GM19043 (cell line): ENCODE measurements at regions not wholly inside any gene's neighbourhood (a gene's known extent, or its start where the extent isn't known, plus 50 kb on each side); places are given as distances from the start of the nearest gene placed in this dataset.
"Not testable (repeated sequence)": the region's sequence is repeated elsewhere in the genome, so short reads cannot be mapped to it uniquely, and the experiment has no call there.

ENCODE experiments used
- ATAC-seq: cut with Tn5 transposase; IDR thresholded peaks from one replicate; pipeline ENCODE4 v1.9.1; 2021; ENCODE audit warnings: low read depth; ENCODE audit not compliant: unreplicated experiment

DNA sequence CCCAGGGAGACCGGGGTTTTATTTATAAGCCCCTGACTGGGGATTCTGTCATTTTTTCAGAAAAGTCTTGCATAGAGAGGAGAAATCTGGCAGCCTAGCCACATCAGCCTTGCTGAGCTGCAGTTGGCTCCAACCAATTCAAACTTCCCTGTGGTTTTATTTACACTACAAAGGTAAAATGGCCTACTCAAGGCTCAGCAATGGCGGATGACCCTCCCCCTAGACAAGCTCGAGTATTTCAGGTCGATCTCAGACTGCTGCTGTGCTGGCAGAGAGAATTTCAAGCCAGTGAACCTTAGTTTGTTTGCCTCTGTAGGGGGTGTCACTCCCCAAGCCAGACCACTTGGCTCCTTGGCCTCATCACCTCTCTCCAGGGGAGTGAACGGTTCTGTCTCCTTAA, 52.9 kb downstream of the CDY2A start:
- not testable (repeated sequence) for ATAC-seq

DNA sequence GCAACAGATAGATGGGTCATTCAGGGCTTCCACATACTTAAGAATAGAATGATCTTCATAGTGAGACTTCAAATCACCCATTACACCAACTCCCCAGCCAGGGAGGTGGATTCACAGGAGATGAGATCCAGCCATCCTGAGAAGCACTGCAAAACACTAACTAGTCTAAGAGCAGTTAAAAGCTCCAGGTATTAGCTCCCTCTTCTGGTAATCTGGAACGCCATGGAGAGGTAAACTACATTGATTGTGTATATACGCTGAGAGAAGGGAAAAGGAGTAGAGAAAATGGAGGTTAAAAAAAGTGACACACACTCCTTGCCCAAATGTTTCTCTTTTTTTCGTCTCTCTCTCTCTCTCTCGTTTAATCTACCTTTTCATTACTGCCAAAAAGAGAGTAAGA, 60.3 kb downstream of the CDY2A start:
- not testable (repeated sequence) for ATAC-seq

DNA sequence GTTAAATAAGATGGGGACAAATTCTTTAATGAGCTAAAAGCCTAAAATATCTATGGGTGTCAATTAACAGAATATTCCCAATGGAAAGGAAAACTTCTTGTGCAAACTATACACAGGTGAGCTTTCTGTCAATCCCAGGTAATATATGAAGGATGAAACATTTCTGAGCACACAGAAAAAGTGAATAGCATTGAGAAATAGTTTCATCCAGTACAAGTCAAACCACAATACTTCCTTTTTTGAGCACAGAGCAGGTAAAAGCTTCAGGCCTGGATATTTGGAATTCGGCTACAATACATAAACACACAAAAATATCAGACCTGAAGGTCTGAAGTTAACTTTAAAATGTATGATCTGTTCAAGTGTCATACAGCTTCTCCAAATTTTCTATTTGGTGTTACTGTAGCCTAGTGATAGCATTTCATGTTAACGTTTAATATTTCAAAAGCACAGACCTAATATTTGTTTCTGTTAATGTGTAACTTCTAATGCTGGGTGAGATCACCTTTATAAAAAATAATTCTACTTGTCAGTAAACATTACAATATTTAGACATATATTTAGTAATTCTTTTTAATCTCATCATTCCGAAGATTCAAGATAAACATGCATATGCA, 60.9 kb downstream of the CDY2A start:
- ATAC-seq = not testable (repeated sequence)

DNA sequence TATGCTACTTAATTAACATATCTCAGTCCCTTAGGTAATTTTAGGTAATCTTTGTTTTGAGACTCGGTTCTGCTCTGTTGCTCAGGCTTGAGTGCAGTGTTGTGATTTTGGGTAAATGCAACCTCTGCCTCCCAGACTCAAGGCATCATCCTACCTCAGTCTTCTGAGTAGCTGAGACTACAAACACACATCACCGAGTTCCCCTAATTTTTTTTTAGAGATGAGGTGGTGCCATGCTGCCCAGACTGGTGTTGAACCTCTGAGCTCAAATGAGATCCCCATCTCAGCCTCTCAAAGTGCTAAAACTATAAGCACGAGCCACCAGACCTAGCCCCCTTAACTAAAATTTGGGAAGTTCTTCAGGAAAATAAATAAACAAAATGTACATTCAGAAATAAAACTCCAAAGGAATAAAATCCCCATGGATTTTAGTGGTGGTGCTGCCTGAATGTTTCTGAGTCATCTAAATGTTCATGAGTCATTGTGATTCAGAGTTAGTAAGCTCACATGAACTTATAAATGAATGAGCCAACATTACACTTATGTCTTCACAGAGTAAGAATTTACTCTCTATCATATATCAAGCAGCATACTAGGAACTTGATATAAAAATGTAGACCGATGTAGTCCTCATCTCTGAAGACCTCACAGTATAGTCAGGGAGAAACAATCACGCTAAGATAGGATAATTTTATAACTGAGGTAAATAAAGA, 62.5 kb downstream of the CDY2A start:
- not testable (repeated sequence) for ATAC-seq

DNA sequence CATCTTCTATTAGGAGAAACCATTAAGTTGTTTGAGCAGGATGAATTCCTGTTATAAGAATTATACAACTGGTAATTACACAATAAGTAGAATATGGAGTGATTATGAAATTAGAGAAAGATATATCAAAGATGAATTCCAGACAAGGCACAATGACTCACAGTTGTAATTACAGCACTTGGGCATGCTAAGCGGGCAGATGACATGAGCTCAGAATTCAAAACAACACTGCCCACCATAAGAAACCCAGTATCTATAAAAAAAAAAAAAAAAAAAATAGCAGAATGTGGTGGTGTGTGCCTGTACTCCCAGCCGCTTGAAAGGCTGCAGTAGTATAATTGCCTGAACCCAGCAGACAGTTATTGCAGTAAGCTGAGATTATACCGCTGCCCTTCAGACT, 67.4 kb downstream of the CDY2A start:
- ATAC-seq = not testable (repeated sequence)

DNA sequence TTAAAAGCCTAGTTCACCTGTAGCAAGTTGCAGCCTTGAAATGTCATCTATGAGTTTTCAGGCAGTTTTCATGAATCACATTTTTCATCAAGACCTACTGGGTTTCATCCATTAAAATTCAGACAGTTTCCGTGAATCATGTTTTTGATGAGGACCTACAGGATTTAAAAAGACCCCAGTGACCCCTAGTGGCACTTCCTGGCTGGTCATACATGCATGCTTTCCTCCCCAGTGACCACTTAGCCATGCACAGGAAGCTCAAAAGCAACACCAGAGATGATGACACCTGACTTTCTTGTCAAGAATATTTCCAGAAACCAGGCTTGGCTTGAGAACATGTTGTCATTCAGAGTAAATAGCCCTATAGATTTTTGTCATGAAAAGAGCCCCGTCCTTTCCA, 80.1 kb downstream of the CDY2A start:
- ATAC-seq = not testable (repeated sequence)

DNA sequence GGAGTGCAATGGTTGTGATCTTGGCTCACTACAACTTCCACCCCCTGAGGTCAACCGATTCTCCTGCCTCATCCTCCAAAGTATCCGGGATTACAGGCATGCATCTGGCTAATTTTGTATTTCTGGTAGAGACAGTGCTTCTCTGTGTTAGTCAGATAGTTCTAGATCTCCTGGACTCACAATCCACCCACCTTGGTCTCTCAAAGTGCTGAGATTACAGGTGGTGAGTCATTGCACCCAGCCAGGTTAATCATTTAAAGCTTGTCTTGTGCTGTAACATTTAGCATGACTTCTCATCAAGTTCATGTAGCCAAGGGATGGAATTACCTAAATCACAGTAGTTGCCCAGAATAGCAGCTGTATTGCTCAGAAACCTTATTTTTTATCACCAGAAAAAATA, 92.8 kb downstream of the CDY2A start:
- ATAC-seq = not testable (repeated sequence)

DNA sequence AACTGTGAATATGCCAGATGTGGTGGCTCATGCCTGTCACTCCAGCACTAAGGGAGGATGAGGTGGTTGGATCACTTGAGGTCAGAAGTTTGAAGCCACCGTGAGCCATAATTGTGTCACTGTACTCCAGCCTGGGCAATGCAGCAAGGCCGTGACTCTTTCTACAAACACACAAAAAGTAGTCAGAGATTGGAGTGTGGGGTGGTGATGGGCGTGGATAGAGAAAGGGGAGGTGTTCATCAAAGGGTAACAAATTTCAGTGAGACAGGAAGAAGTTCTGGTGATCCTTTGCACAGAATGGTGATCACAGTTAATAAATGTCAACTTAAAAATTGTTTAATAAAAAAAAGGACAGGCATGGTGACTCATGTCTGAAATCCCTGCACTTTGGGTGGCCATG, 112.1 kb downstream of the CDY2A start:
- ATAC-seq = not testable (repeated sequence)

DNA sequence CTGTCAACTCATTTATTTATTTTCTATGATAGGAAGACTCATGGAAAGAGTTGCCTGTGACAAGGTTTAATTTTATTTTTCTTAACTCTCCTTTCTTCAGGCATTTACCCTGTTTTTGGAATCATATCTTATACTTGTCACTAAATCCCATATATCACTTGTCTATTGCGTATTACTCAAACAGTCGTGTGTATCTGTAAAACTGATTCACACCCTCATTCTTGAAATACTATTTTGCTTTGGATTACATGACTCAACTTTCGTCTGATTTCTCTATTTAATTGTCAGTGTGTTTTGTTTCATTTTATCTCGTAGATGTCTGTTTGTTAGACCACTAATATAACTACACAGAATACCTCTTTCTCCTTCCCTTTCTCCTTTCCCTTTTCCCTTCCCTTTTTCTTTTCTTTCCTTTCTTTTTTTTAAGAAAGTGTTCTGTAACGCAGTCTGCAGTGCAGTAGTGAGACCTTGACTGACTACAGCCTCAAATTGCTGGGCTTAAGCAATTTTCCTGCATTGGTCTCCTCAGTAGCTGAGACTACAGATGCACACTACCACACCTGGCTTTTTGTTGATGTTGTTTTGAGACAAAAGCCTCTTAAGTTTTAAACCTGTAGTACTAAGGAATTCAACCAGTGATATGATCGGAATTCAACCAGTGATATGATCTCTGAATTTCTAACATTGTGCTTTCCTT, 113.9 kb downstream of the CDY2A start:
- not testable (repeated sequence) for ATAC-seq

DNA sequence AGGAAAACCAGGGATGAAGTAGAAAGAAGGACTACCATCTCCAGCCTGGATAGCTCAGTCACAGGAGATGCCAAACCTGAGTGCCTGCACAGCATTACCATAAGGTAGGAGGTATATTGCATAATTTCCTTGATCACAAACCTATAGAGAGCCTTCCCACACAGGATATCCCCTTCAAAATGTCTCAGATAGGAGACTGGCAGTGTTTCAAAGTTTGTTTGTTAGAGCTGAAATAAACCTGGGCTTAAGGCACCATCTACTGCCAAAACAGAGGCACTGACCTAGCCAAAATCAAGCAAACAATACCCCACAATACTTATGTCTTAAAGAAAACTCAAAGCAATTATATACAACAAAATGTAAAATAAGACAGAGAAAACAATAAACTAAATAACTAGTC, 120.8 kb downstream of the CDY2A start:
- not testable (repeated sequence) for ATAC-seq

DNA sequence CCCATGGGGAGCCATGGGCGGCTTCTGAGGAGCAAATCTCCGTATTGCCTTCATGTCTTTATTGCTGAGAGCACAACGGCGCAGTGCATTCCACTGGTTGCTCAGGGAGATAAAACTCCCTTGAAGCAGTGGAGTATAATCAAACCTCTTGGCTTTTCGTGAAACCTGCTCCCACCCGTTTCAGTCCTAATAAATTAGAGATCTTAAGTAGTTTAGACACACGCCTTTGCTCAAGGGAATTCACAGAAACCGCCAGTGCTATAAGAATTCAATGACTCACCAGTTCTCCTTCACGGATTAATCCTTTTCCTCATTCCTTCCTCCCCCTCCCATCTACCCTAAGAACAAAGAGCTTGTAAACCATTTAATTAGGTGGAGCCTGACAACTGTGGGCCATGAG, 127.0 kb downstream of the CDY2A start:
- not testable (repeated sequence) for ATAC-seq

DNA sequence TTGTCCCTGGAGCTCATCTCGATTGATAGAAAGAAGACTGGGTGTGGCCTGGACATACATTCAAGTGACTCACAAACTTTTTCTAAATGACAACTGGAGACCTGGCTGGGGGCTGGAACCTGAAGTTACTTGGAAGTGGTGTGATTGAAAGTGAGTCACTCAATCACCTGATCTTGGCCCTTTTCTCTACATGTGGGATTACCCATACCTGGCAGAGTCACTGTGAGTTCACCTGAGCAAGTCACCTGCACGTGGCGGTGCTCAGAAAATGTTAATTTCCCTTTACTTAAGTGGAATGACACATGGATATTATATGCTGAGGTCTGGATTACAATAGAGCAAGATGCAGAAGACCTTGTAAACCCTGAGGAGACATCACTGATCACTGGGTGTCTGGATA, 140.2 kb downstream of the CDY2A start:
- ATAC-seq = not testable (repeated sequence)

DNA sequence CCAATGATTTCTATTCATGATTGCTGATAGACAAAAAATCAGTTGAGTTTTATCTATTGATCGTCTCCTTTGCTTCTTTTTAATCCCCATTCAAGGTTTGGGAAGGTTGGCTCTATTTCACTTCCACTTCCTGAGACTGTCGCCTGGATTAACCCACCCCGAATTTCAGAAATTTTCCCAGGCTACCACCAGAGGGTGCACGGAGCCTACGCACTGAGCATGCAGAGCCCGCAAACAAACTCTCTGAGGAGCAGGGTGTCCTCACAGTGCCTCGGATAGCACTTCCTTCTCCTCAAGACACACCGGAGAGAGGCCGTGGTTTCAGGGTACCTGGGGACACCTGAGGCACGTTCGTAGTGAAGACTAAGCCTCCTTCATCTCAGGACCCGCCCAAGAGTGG, 150.5 kb downstream of the CDY2A start:
- ATAC-seq = not testable (repeated sequence)

DNA sequence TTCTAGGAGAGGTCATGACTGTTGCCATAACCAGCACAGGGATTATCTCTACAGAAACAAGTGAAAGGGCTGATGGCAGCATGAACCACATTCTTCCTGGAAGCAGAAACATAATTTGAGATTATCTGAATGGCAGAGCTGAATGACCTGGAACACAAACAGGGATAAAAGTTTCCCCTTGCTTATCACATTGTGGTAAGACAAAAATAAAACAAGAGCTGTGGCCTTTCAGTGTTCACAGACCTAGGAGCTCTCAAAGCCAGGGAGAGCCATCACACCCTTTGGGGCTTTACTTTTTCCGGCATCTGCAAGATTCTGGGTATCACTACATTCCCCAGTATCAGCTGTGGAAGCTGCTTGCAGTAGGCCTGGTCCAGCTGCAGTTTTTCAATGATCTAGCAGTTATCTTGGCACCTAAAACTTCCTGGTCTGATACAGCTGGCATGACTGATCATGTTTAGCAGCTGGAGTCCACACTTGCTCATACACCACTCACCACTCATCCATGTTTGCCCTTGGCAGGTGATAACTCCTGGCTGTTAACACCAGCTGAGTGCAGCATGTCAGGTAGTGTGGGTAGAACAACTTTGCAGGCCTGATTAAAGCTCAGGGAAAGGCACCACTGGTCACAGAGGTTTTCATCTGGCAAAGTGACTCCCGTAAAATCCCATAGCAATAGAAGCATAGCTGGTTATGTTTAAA, 163.5 kb downstream of the CDY2A start:
- ATAC-seq = not testable (repeated sequence)

DNA sequence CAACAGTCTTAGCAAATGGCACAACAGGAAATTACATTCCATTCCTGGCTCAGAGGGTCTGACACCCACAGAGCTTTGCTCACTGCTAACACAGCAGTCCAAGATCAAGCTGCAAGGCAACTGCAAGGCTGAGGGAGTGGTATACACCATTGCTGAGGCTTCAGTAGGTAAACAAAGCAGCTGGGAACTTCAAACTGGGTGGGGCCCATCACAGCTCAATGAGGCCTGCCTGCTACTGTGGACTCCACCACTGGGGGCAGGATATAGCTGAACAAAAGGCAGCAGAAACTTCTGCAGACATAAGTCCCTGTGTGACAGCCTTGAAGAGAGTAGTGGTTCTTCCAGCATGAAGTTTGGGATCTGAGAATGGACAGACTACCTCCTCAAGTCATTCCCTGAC, 212.0 kb downstream of the CDY2A start:
- ATAC-seq = not testable (repeated sequence)

DNA sequence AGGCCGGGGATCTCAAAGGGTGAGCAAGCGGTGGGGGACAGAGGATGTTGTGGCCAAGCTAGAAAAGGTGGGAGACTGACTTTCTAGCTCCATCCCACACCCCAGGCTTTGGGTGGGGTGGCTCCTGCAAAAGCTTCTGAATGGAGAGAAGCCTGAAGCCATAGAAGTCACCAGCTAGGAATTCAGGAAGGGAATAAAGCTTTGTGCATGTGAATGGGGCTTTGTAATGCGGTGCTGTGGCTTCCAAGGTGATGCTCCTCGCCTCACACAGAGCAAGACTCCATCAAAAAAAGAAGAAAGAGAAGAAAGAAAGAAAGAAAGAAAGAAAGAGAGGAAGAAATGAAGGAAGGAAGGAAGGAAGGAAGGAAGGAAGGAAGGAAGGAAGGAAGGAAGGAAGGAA, 237.0 kb downstream of the CDY2A start:
- ATAC-seq = not testable (repeated sequence)

DNA sequence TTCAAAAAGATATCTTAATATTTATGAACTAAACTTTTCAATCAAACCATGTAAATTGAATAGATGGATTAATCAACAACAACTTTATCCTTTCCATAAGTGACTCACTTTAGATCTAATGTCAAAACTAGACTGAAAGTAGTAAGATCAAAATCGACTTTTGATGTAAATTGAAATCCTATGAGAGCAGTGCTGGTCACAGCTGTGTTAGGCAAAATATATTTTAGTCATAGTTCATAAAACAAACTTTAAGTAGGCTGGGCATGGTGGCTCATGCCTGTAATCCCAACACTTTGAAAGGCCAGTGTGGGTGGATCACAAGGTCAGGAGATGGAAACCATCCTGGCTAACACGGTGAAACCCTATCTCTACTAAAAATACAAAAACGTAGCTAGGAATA, 245.5 kb downstream of the CDY2A start:
- ATAC-seq = not testable (repeated sequence)

DNA sequence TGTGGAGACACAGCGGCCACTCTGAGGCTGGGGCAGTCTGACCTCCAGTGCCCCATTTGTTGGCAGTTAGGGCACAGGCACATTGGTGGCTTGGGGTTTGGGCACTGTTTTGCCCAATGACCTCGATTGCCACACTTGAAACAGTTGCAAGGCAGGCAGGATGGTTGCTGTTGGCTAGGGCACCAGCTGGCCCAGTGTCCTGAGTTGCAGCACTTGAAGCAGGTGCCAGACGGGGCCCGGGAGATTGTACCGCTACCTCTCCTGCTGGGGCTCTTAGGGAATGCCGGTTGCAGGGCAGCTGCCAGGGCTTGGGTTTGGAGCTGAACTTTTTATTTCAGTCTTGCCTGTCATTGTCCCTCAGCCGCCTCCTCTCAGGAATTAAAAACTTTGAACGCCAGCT, 252.2 kb upstream of the HSFY1 start:
- not testable (repeated sequence) for ATAC-seq

DNA sequence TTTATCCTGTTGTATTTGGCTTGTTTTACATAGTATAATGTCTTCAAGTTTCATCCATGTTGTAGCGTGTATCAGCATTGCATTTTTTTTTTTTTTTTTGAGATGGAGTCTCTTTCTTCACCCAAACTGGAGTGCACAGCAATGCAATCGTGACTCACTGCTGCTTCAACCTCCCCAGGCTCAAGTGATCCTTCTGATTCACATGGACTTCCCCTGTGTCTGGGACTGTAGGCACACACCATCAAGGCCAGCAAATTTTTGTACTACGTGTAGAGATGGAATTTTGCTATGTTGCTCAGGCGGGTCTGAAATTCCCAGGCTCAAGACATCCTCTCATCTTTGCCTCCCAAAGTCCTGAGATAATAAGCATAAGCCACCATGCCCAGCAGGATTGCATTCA, 248.1 kb upstream of the HSFY1 start:
- not testable (repeated sequence) for ATAC-seq

DNA sequence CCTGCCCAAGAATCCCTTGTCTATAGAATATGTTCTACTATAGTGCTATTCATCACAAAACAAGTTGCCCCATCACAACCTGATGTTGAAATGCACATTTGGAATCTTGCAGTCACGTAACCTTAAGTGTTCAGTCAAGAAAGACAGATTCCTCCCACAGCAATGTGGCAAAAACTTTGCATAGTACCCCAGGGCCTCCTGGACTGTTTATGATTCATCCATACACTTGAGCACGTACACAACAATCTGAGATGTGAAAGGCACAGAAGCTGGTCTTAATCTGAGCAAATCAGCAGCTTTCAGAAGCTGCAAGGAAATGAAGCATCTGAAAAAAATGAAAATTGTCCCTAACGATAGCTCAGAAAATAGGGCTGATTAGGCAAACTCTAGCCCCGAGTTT, 240.2 kb upstream of the HSFY1 start:
- not testable (repeated sequence) for ATAC-seq

DNA sequence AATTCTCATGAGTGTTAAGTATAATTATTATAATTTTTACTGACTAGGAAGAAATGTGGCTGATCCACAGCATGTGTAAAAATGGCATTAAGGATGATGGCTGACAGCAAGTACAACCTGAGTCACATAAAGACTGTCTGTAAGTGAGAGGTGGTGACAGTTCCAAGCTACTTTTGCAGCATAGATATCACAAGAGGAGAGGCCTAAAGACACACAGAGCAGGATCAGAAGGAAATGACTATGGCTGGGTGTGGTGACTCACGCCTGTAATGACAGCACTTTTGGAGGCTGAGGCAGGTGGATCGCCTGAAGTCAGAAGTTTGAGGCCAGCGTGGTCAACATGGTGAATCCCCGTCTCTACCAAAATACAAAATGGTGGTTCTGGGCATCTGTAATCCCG, 234.7 kb upstream of the HSFY1 start:
- ATAC-seq = not testable (repeated sequence)
